ENCODE measurements at regions not wholly inside any gene's neighbourhood (a gene's known extent, or its start where the extent isn't known, plus 50 kb on each side); places are given as distances from the start of the nearest gene placed in this dataset.

- H3K9me3 ChIP-seq (ENCODE audit: control insufficient read depth in 4 of 4, insufficient read depth in 3 of 4, low read length in 3 of 4), result no peaks in the 10 kb centered on the region
- 52 to 64% methylated on average over 4 of the region's 4 CpGs for WGBS, 2 donors
- H3K9ac ChIP-seq (ENCODE audit: insufficient read depth in 1 of 2, low read length in 2 of 2), result no peak overlapping the region
- no peaks in the 10 kb centered on the region for H3K36me3 ChIP-seq (ENCODE audit: control insufficient read depth in 4 of 4, insufficient read depth in 4 of 4, low read length in 4 of 4)
- H3K27me3 ChIP-seq (ENCODE audit: control insufficient read depth in 3 of 3, insufficient read depth in 3 of 3, low read length in 2 of 3), result peaks cover 0 to 2% (median 0%) of the 10 kb centered on the region in 3 donors
- no peak for DNase-seq
- no peak overlapping the region for H3K4me3 ChIP-seq
- peaks cover 0 to 6% (median 0%) of the 10 kb centered on the region in 5 donors for H3K4me1 ChIP-seq (ENCODE audit: control insufficient read depth in 5 of 5, insufficient read depth in 5 of 5, low read length in 5 of 5)
- H3K27ac ChIP-seq (ENCODE audit: low read depth in 1 of 2, low read length in 1 of 2), result no peak overlapping the region
- no peak for TF ChIP-seq CTCF (IDR thresholded peaks at IDR 0.05; ENCODE audit: control extremely low read depth, extremely low read depth)
- no peak for ATAC-seq (ENCODE audit: insufficient read depth, low FRiP score)
These were observed 166.9 kb upstream of the PROK2 start for GRCh38 chr3:71951842-71952241.

GRCh38 chr3:71951361-71951760, 166.4 kb upstream of the PROK2 start:
- Histone ChIP-seq H3K4me1 (ENCODE audit: control insufficient read depth in 5 of 5, insufficient read depth in 5 of 5, low read length in 5 of 5) (peaks cover 0 to 6% (median 0%) of the 10 kb centered on the region in 5 donors), H3K27ac (ENCODE audit: low read depth in 1 of 2, low read length in 1 of 2) (no peak overlapping the region), H3K27me3 (ENCODE audit: control insufficient read depth in 3 of 3, insufficient read depth in 3 of 3, low read length in 2 of 3) (peaks cover 0 to 2% (median 0%) of the 10 kb centered on the region in 3 donors), H3K36me3 (ENCODE audit: control insufficient read depth in 4 of 4, insufficient read depth in 4 of 4, low read length in 4 of 4) (no peaks in the 10 kb centered on the region), H3K4me3 (no peak overlapping the region), H3K9me3 (ENCODE audit: control insufficient read depth in 4 of 4, insufficient read depth in 3 of 4, low read length in 3 of 4) (no peaks in the 10 kb centered on the region), H3K9ac (ENCODE audit: insufficient read depth in 1 of 2, low read length in 2 of 2) (no peak overlapping the region)
- no peak for DNase-seq
- no peak for TF ChIP-seq CTCF (IDR thresholded peaks at IDR 0.05; ENCODE audit: control extremely low read depth, extremely low read depth)
- no peak for ATAC-seq (ENCODE audit: insufficient read depth, low FRiP score)
- 46 to 70% methylated on average over 4 of the region's 4 CpGs for WGBS, 2 donors

- no peak for TF ChIP-seq CTCF (IDR thresholded peaks at IDR 0.05; ENCODE audit: control extremely low read depth, extremely low read depth)
- H3K36me3 ChIP-seq (ENCODE audit: control insufficient read depth in 4 of 4, insufficient read depth in 4 of 4, low read length in 4 of 4), result no peaks in the 10 kb centered on the region
- ATAC-seq (ENCODE audit: insufficient read depth, low FRiP score) (no peak), DNase-seq (no peak)
- no peaks in the 10 kb centered on the region for H3K4me1 ChIP-seq (ENCODE audit: control insufficient read depth in 5 of 5, insufficient read depth in 5 of 5, low read length in 5 of 5)
- H3K27ac ChIP-seq (ENCODE audit: low read depth in 1 of 2, low read length in 1 of 2), result no peak overlapping the region
- peaks cover 0 to 2% (median 0%) of the 10 kb centered on the region in 3 donors for H3K27me3 ChIP-seq (ENCODE audit: control insufficient read depth in 3 of 3, insufficient read depth in 3 of 3, low read length in 2 of 3)
- 87 to 93% methylated on average over 4 of the region's 4 CpGs for WGBS, 2 donors
- H3K4me3 ChIP-seq, result no peak overlapping the region
- no peak overlapping the region for H3K9ac ChIP-seq (ENCODE audit: insufficient read depth in 1 of 2, low read length in 2 of 2)
- no peaks in the 10 kb centered on the region for H3K9me3 ChIP-seq (ENCODE audit: control insufficient read depth in 4 of 4, insufficient read depth in 3 of 4, low read length in 3 of 4)
These were observed 164.5 kb upstream of the PROK2 start for GRCh38 chr3:71949442-71949841.

GRCh38 chr3:71944482-71945065, 159.6 kb upstream of the PROK2 start:
- Histone ChIP-seq H3K4me3 (no peak overlapping the region), H3K27ac (ENCODE audit: low read depth in 1 of 2, low read length in 1 of 2) (no peak overlapping the region), H3K9ac (ENCODE audit: insufficient read depth in 1 of 2, low read length in 2 of 2) (no peak overlapping the region), H3K9me3 (ENCODE audit: control insufficient read depth in 4 of 4, insufficient read depth in 3 of 4, low read length in 3 of 4) (peaks cover 0 to 4% (median 0%) of the 10 kb centered on the region in 4 donors), H3K27me3 (ENCODE audit: control insufficient read depth in 3 of 3, insufficient read depth in 3 of 3, low read length in 2 of 3) (peaks cover 0 to 5% (median 4%) of the 10 kb centered on the region in 3 donors), H3K36me3 (ENCODE audit: control insufficient read depth in 4 of 4, insufficient read depth in 4 of 4, low read length in 4 of 4) (no peaks in the 10 kb centered on the region), H3K4me1 (ENCODE audit: control insufficient read depth in 5 of 5, insufficient read depth in 5 of 5, low read length in 5 of 5) (no peaks in the 10 kb centered on the region)
- WGBS, 2 donors, result 79 to 84% methylated on average over 5 of the region's 5 CpGs
- ATAC-seq (ENCODE audit: insufficient read depth, low FRiP score) (no peak), DNase-seq (no peak)
- TF ChIP-seq CTCF (IDR thresholded peaks at IDR 0.05; ENCODE audit: control extremely low read depth, extremely low read depth), result no peak
